ENCODE measurements at regions not wholly inside any gene's neighbourhood (a gene's known extent, or its start where the extent isn't known, plus 50 kb on each side); places are given as distances from the start of the nearest gene placed in this dataset.
"Not testable (repeated sequence)": the region's sequence is repeated elsewhere in the genome, so short reads cannot be mapped to it uniquely, and the experiment has no call there.

- no peak for DNase-seq (ENCODE audit: low spot score)
Measured at GRCh38 chr3:6706777-6707176, 154.1 kb upstream of the GRM7 start.

GRCh38 chr3:6709178-6709577, 151.7 kb upstream of the GRM7 start:
- DNase-seq (ENCODE audit: low spot score): no peak

- no peak for DNase-seq (ENCODE audit: low spot score)
Measured at GRCh38 chr3:6714962-6715361, 146.0 kb upstream of the GRM7 start.

- DNase-seq (ENCODE audit: low spot score): no peak
Measured at GRCh38 chr3:6716420-6716819, 144.5 kb upstream of the GRM7 start.

GRCh38 chr3:6717026-6717943, 143.6 kb upstream of the GRM7 start:
- no peak for DNase-seq (ENCODE audit: low spot score)

- DNase-seq (ENCODE audit: low spot score): no peak
Measured at GRCh38 chr3:6719999-6720398, 140.9 kb upstream of the GRM7 start.

- DNase-seq (ENCODE audit: low spot score): no peak
Measured at GRCh38 chr3:6721491-6721890, 139.4 kb upstream of the GRM7 start.

GRCh38 chr3:6723205-6723604, 137.7 kb upstream of the GRM7 start:
- no peak for DNase-seq (ENCODE audit: low spot score)

GRCh38 chr3:6726811-6727210, 134.1 kb upstream of the GRM7 start:
- no peak for DNase-seq (ENCODE audit: low spot score)

- no peak for DNase-seq (ENCODE audit: low spot score)
Measured at GRCh38 chr3:6732807-6733206, 128.1 kb upstream of the GRM7 start.

GRCh38 chr3:6733699-6734394, 127.1 kb upstream of the GRM7 start:
- no peak for DNase-seq (ENCODE audit: low spot score)

GRCh38 chr3:6734395-6734746, 126.5 kb upstream of the GRM7 start:
- DNase-seq (ENCODE audit: low spot score): no peak

GRCh38 chr3:6736836-6737629, 123.9 kb upstream of the GRM7 start:
- DNase-seq (ENCODE audit: low spot score): no peak

GRCh38 chr3:6737630-6738029, 123.3 kb upstream of the GRM7 start:
- no peak for DNase-seq (ENCODE audit: low spot score)

GRCh38 chr3:6739288-6739687, 121.6 kb upstream of the GRM7 start:
- no peak for DNase-seq (ENCODE audit: low spot score)

- DNase-seq (ENCODE audit: low spot score): no peak
Measured at GRCh38 chr3:6743067-6743720, 117.7 kb upstream of the GRM7 start.

- no peak for DNase-seq (ENCODE audit: low spot score)
Measured at GRCh38 chr3:6746443-6746842, 114.5 kb upstream of the GRM7 start.

GRCh38 chr3:6747017-6747416, 113.9 kb upstream of the GRM7 start:
- no peak for DNase-seq (ENCODE audit: low spot score)

GRCh38 chr3:6750782-6751181, 110.1 kb upstream of the GRM7 start:
- DNase-seq (ENCODE audit: low spot score): no peak

GRCh38 chr3:6753536-6753935, 107.4 kb upstream of the GRM7 start:
- no peak for DNase-seq (ENCODE audit: low spot score)

GRCh38 chr3:6769532-6770396, 91.2 kb upstream of the GRM7 start:
- DNase-seq (ENCODE audit: low spot score): not testable (repeated sequence)
